ENCODE measurements at regions not wholly inside any gene's neighbourhood (a gene's known extent, or its start where the extent isn't known, plus 50 kb on each side); places are given as distances from the start of the nearest gene placed in this dataset.

DNA sequence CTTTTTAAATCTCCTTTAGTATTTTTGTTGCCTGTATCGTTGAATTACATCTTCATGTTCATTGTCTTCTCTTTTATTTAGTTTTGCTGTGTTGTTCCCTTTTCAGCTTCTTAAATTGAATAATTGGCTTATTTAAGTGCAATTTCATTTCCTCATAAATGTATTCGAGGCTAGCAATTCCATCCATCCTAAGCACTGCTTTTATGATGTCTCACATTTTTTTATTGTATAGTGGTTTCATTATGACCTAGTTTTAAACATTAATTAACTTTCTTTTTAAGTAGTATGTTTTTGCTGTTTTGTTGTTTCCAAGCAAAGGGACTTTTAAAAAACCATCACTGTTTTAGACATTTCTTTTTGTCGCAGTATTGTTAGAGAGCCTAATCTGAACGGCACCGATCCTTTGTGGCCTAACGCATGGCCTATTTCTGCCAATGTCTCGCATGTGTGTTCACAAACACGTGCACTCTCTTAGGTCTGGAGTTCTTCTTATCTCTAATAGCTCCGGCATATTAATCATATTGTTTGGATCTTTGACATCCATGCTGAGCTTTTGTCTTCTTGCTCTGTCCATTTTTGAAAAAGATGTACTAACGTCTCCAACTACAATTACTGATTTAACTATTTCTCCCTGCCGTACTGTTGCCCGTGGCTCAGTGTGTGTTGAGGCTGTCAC, 59.6 kb upstream of the ZNF516 start:
- TF ChIP-seq, protein P1, sequence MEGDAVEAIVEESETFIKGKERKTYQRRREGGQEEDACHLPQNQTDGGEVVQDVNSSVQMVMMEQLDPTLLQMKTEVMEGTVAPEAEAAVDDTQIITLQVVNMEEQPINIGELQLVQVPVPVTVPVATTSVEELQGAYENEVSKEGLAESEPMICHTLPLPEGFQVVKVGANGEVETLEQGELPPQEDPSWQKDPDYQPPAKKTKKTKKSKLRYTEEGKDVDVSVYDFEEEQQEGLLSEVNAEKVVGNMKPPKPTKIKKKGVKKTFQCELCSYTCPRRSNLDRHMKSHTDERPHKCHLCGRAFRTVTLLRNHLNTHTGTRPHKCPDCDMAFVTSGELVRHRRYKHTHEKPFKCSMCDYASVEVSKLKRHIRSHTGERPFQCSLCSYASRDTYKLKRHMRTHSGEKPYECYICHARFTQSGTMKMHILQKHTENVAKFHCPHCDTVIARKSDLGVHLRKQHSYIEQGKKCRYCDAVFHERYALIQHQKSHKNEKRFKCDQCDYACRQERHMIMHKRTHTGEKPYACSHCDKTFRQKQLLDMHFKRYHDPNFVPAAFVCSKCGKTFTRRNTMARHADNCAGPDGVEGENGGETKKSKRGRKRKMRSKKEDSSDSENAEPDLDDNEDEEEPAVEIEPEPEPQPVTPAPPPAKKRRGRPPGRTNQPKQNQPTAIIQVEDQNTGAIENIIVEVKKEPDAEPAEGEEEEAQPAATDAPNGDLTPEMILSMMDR (IDR thresholded peaks at IDR 0.05): no peak
- TF ChIP-seq RXRA (IDR thresholded peaks at IDR 0.05; ENCODE audit: borderline replicate concordance, low read depth) (no peak), NRF1 (IDR thresholded peaks at IDR 0.05; ENCODE audit: low read depth, low read length) (no peak), GABPA (IDR thresholded peaks at IDR 0.05; ENCODE audit: low read depth) (no peak)

All from SK-N-SH (cell line).